IPS-18a (cell line): ENCODE measurements at regions not wholly inside any gene's neighbourhood (a gene's known extent, or its start where the extent isn't known, plus 50 kb on each side); places are given as distances from the start of the nearest gene placed in this dataset.

ENCODE experiments used
- H3K27ac ChIP-seq: one replicate; pipeline ENCODE4 v1.5.1; 2013; ENCODE audit warnings: low read length
- H3K27me3 ChIP-seq: one replicate; pipeline ENCODE4 v1.6.1; 2013; ENCODE audit warnings: mild to moderate bottlenecking, low read length; ENCODE audit not compliant: control insufficient read depth, insufficient read depth
- H3K36me3 ChIP-seq: one replicate; pipeline ENCODE4 v1.6.1; 2013; ENCODE audit warnings: low read depth, low read length; ENCODE audit not compliant: control insufficient read depth
- H3K4me1 ChIP-seq: one replicate; pipeline ENCODE4 v1.6.1; 2013; ENCODE audit warnings: low read depth, low read length; ENCODE audit not compliant: control insufficient read depth
- H3K4me3 ChIP-seq: one replicate; pipeline ENCODE4 v1.5.1; 2013; ENCODE audit warnings: low read length
- H3K9ac ChIP-seq: one replicate; pipeline ENCODE4 v1.6.1; 2013; ENCODE audit warnings: mild to moderate bottlenecking, low read length, moderate library complexity
- H3K9me3 ChIP-seq: one replicate; pipeline ENCODE4 v1.6.1; 2013; ENCODE audit warnings: low read depth, low read length; ENCODE audit not compliant: control insufficient read depth

DNA sequence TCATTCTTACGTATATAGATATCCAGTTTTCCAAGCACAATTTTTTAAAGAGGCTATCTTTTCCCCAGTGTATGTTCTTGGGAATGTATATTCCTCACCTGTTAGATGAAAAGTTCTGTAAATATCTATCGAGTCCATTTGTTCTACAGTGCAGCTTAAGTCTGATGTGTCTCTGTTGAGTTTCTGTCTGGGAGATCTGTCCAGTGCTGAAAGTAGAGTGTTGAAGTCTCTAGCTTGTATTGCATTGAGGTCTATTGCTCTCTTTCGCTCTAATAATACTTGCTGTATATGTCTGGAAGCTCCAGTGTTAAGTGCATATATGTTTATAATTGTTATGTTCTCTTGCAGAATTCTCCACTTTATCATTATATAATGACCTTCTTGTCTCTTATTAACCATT, 373.1 kb downstream of the PPARGC1A start:
- Histone ChIP-seq H3K4me1 (no peaks in the 10 kb centered on the region), H3K36me3 (no peaks in the 10 kb centered on the region), H3K4me3 (no peak overlapping the region), H3K9ac (no peak overlapping the region), H3K27ac (no peak overlapping the region), H3K27me3 (no peaks in the 10 kb centered on the region), H3K9me3 (no peaks in the 10 kb centered on the region)

DNA sequence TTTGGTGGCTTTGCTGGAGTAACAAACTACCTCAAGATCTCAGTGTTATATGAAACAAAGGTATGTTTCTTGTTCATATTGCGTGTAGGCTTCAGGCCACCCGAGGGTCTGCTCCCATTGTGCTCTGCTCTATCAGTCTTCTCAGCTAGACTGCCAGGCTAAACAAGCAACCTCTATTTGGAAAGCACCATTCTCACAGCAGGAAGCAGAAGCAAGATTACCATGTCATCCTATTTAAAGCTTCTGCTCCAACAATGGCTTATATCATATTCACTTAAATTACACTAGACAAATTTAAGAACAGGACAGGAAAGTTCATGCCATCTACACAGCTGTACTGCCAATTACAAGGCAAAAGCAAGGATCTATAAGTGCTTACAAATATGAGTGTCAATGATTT, 385.8 kb downstream of the PPARGC1A start:
- Histone ChIP-seq H3K27me3 (no peaks in the 10 kb centered on the region), H3K9me3 (no peaks in the 10 kb centered on the region), H3K4me1 (peaks cover 12% of the 10 kb centered on the region), H3K9ac (no peak overlapping the region), H3K36me3 (no peaks in the 10 kb centered on the region), H3K27ac (no peak overlapping the region), H3K4me3 (no peak overlapping the region)

DNA sequence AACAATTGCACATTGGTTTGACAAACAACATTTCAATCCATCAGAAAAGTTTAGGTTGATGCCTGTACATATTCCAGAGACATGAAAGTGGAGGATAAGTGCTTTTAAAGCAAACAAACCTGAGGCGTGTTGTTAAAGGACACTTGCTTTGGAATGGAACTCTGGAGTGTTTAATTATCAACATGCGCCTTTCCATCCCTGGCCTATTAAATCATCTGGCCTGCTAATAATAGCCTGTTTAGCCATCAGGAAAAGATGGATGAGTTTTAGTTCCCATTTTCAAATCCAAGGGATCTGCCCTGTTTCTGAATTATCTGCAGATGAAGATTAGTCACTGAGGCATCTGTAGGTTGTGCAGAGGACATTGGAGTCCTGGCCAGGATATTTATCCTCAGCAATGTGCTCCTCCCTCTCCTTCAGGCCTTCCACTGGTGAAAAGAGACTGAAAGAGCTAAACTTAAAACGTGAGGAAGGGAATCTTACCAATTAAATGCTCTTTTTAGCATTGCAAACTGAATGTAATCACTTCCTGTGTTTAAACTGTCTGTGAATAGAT, 388.9 kb downstream of the PPARGC1A start:
- Histone ChIP-seq H3K9ac (no peak overlapping the region), H3K9me3 (no peaks in the 10 kb centered on the region), H3K4me1 (peaks cover 12% of the 10 kb centered on the region), H3K27ac (no peak overlapping the region), H3K27me3 (no peaks in the 10 kb centered on the region), H3K36me3 (no peaks in the 10 kb centered on the region), H3K4me3 (no peak overlapping the region)

DNA sequence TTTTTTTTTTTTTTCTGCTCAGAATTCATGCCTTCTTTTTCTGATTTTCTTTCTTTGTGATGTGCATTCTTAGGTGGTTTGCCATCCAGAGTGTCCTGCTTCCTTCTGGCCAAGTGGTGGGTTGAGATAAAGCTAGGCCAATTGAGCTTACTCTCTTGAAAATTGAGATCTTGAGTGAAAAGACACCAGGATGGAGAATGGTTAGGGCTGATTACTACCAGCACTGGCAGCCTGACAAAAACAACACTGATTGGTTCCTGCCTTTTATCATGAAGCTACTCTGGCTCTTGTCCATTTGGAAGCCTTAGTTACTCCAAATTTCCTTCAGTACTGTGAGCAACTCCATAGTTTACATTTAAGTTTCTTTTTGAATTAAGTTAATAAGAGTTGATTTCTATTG, 404.0 kb downstream of the PPARGC1A start:
- Histone ChIP-seq H3K4me3 (no peak overlapping the region), H3K9ac (no peak overlapping the region), H3K9me3 (no peaks in the 10 kb centered on the region), H3K27ac (no peak overlapping the region), H3K4me1 (no peaks in the 10 kb centered on the region), H3K27me3 (no peaks in the 10 kb centered on the region), H3K36me3 (no peaks in the 10 kb centered on the region)

DNA sequence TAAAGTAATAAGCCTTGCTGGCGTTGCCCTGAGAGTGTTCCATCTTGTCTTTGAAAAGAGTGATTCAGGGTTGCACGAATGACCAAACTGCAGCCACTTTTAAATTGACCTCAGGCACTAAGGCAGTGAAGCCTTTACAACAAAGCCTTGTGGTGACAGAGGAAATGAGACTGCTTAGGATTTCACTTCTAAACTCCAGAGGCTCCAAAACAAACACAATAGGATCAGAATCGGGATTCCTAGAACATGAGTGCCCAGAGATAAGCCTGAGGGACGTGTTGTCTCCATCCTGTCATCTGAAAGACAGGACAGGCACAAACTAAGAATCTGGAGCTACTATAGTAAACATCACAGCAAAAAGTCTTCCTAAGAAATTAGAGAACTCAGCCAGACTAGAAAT, 405.2 kb downstream of the PPARGC1A start:
- Histone ChIP-seq H3K36me3 (no peaks in the 10 kb centered on the region), H3K27me3 (no peaks in the 10 kb centered on the region), H3K4me1 (no peaks in the 10 kb centered on the region), H3K27ac (no peak overlapping the region), H3K9me3 (no peaks in the 10 kb centered on the region), H3K9ac (no peak overlapping the region), H3K4me3 (no peak overlapping the region)

DNA sequence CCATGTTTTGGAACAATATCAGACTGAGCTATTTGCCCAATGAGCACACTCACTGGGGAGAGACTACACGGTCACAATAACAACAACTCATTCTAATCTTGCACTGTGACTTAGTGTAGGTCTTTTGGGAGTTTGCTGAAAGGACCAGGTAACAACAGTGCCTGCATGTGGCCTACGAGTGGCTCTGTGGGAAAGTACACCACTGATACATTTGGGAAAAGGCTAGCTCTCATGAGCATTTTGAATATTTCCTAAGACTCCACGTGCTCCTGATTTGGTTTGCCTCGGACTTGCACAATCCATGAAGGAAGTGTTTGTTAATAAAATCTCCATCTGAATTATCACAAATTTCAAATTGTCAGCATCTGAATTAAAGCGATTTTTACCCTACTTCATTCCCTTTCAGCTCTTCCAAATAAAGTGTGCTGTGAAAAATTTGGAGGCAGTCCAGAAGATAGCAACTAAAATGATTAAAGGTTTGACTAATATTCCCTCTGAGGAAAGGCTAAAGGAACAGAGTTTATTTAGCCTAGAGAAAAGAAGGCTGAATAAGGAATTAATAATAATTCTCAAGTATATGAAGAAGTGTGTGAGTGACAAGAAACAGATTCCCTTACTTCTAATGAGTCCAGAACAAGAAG, 406.4 kb downstream of the PPARGC1A start:
- no peaks in the 10 kb centered on the region for H3K27me3 ChIP-seq
- no peak overlapping the region for H3K4me3 ChIP-seq
- no peak overlapping the region for H3K9ac ChIP-seq
- H3K9me3 ChIP-seq = no peaks in the 10 kb centered on the region
- no peaks in the 10 kb centered on the region for H3K36me3 ChIP-seq
- no peak overlapping the region for H3K27ac ChIP-seq
- no peaks in the 10 kb centered on the region for H3K4me1 ChIP-seq

DNA sequence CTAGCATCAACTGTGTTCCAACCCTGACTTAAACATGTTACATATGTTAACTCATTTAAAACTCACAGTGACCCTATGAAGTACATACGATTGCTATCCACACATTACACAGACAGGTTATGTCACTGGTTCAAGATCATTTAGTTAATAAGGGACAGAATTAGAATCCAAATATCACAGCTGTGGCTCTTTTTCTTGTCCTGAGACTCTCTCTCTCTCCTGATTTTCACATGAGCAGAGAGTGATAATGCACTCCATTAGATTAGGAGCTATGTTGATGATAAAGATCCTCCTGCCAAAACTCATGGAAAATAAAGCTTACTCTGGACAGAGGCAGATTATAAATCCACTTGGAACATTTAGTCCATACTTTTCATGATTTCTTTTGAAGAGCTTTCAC, 408.3 kb downstream of the PPARGC1A start:
- no peaks in the 10 kb centered on the region for H3K36me3 ChIP-seq
- H3K27ac ChIP-seq = no peak overlapping the region
- no peaks in the 10 kb centered on the region for H3K9me3 ChIP-seq
- H3K4me1 ChIP-seq = no peaks in the 10 kb centered on the region
- H3K9ac ChIP-seq = no peak overlapping the region
- no peaks in the 10 kb centered on the region for H3K27me3 ChIP-seq
- no peak overlapping the region for H3K4me3 ChIP-seq

DNA sequence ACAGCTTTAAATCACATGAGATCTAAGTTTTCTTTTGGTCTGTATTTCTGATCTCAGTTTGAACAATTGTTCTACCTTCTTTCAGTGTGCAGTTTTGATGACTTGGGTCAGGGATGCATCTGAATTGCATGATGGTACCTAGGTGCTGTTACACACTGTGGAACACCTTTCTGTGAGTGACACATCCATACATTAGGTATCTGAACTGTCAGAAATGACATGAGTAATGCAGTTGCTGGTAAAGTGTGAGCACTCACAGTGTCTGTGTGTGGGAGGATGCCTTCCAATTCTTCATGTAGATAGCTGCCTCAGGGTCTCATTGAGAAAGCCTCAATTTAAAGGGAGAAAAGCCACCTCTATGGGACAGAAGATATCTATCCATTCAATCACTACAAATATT, 411.9 kb downstream of the PPARGC1A start:
- H3K9ac ChIP-seq = no peak overlapping the region

DNA sequence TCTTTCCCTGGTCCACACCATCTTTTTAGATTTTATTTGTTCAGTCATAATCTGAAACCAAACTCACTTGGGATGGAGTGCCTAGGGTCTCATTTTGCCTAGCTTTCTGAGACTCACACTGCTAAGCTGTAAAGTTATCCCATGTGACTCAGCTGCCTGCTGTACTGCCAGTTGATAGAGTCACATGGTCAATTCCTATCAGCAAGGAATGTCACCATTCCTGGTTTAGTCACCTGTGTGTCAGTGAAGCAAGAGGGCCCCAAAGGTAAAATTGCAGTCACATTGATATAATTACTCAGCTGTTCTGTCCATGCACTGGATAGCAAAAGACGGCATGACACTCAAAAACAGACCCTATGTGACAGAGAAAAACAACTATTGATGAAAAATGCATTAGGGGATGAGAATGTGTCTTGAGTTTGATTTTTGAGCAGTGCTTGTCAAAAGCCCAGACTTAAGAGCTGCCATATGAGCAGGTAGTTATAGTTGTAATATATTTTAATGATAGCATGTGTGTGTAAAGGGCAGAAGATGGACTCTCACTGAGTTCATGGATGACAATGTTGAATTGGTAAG, 413.2 kb downstream of the PPARGC1A start:
- H3K27me3 ChIP-seq = no peaks in the 10 kb centered on the region
- no peak overlapping the region for H3K27ac ChIP-seq
- H3K4me3 ChIP-seq = no peak overlapping the region
- H3K36me3 ChIP-seq = no peaks in the 10 kb centered on the region
- no peaks in the 10 kb centered on the region for H3K9me3 ChIP-seq
- H3K4me1 ChIP-seq = no peaks in the 10 kb centered on the region
- no peak overlapping the region for H3K9ac ChIP-seq

More for the DNA sequence above, 411.9 kb downstream of the PPARGC1A start:
- no peaks in the 10 kb centered on the region for H3K27me3 ChIP-seq
- no peak overlapping the region for H3K4me3 ChIP-seq
- H3K36me3 ChIP-seq = no peaks in the 10 kb centered on the region
- no peaks in the 10 kb centered on the region for H3K4me1 ChIP-seq
- H3K27ac ChIP-seq = no peak overlapping the region
- no peaks in the 10 kb centered on the region for H3K9me3 ChIP-seq

DNA sequence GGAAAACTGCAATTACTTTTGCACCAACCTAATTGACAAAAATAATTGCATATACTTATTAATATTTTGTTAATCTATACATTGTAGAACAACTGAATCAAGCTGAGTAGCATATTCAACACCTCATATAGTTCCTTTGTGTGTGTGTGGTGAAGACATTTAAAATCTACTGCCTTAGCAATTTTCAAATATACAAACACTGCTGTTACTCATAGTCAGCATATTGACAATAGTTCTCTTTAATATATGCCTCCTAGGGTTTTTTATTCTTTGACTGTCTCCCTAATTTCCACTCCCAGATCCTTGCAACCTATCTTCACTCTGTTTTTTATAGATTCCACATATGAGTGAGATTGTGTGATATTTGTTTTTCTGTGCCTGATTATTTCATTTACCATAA, 426.8 kb downstream of the PPARGC1A start:
- Histone ChIP-seq H3K4me3 (no peak overlapping the region), H3K27ac (no peak overlapping the region), H3K9me3 (no peaks in the 10 kb centered on the region), H3K27me3 (no peaks in the 10 kb centered on the region), H3K36me3 (no peaks in the 10 kb centered on the region), H3K4me1 (no peaks in the 10 kb centered on the region), H3K9ac (no peak overlapping the region)

DNA sequence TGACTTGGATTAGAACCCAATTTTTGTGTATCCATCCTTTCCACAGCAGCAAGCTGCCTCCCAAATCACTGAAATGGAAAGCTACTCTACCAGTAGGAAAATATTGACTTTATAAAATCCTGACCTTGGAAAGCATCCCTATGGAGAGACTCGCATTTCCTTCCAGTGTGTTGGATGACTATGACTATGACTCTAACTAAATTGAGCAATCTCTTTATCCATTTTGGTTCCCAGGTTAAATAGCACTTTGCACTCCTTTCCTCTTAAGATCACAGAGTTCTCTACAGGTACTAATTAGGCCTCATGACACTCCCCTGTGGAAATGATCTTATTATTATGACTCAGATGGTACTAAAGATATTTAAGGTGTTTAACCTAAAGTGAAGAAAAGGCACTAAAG, 431.8 kb downstream of the PPARGC1A start:
- Histone ChIP-seq H3K9me3 (no peaks in the 10 kb centered on the region), H3K36me3 (no peaks in the 10 kb centered on the region), H3K27ac (no peak overlapping the region), H3K4me3 (no peak overlapping the region), H3K4me1 (peaks cover 11% of the 10 kb centered on the region), H3K27me3 (no peaks in the 10 kb centered on the region), H3K9ac (no peak overlapping the region)

DNA sequence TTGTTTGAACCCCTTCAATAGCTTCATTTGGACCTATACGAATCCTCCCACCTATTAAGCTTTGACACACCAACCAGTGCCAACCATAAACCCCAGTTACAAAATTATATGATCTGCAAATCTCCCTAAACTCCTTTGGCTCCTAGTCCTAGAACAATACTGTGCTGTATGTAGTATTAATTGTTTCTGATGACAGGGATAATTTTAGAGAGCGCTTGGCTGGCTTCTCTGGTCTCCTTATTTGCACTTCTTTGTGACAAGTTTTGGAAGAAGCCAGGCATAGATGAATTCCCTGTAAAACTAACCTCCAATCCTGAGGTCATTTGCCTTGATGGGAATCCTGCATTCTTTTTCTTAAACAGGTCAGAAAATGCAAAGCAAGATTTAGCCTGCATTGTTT, 433.0 kb downstream of the PPARGC1A start:
- H3K27me3 ChIP-seq = no peaks in the 10 kb centered on the region
- no peak overlapping the region for H3K4me3 ChIP-seq
- peaks cover 11% of the 10 kb centered on the region for H3K4me1 ChIP-seq
- H3K36me3 ChIP-seq = no peaks in the 10 kb centered on the region
- H3K27ac ChIP-seq = no peak overlapping the region
- no peaks in the 10 kb centered on the region for H3K9me3 ChIP-seq
- H3K9ac ChIP-seq = no peak overlapping the region
